Fibroblast of the aortic adventitia (primary cell): ENCODE measurements at regions not wholly inside any gene's neighbourhood (a gene's known extent, or its start where the extent isn't known, plus 50 kb on each side); places are given as distances from the start of the nearest gene placed in this dataset.

Experiments
- DNase-seq: peaks from one replicate; pipeline ENCODE4 v3.0.0-alpha.2; 2010; ENCODE audit warnings: low read depth
- H3K4me3 ChIP-seq: 2 replicates; pipeline ENCODE4 v1.5.1; 2011; ENCODE audit warnings: low read depth, mild to moderate bottlenecking, control low read depth, low read length, moderate library complexity
- TF ChIP-seq, protein P1 (sequence below): IDR thresholded peaks from 2 replicates; pipeline ENCODE4 v1.5.1; 2011; ENCODE audit warnings: mild to moderate bottlenecking, low read length, control low read depth, inconsistent platforms; ENCODE audit not compliant: insufficient read depth

GRCh38 chr2:215577356-215577755, 141.5 kb upstream of the FN1 start:
- no peak overlapping the region for H3K4me3 ChIP-seq
- TF ChIP-seq, protein P1, sequence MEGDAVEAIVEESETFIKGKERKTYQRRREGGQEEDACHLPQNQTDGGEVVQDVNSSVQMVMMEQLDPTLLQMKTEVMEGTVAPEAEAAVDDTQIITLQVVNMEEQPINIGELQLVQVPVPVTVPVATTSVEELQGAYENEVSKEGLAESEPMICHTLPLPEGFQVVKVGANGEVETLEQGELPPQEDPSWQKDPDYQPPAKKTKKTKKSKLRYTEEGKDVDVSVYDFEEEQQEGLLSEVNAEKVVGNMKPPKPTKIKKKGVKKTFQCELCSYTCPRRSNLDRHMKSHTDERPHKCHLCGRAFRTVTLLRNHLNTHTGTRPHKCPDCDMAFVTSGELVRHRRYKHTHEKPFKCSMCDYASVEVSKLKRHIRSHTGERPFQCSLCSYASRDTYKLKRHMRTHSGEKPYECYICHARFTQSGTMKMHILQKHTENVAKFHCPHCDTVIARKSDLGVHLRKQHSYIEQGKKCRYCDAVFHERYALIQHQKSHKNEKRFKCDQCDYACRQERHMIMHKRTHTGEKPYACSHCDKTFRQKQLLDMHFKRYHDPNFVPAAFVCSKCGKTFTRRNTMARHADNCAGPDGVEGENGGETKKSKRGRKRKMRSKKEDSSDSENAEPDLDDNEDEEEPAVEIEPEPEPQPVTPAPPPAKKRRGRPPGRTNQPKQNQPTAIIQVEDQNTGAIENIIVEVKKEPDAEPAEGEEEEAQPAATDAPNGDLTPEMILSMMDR = no peak
- DNase-seq = no peak

GRCh38 chr2:215576572-215576971, 140.7 kb upstream of the FN1 start:
- TF ChIP-seq, protein P1 = no peak
- DNase-seq = no peak
- H3K4me3 ChIP-seq = no peak overlapping the region

DNA sequence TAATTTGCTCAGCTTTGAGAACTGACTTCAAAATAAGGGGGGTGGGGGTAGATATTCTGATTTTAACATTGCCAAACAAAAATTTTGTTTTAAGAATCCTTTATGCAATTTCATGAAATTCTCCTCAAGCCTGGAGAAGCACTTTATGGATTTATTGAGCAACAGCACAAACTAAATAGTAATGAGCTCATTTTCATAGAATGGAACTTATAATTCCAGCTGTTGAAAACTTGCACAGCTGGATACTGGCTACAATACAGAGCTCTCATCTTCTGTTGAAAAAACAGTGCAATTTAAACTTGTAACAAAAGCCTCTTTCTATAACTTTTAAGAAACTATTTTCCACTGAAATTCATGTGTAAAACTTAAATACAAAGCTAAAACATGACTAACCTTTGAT, 137.6 kb upstream of the FN1 start:
- TF ChIP-seq, protein P1 = no peak
- peak; percentile 24 for DNase-seq
- no peak overlapping the region for H3K4me3 ChIP-seq

- no peak for DNase-seq
- H3K4me3 ChIP-seq = no peak overlapping the region
- TF ChIP-seq, protein P1 = no peak
Measured at GRCh38 chr2:215572341-215572848, 136.5 kb upstream of the FN1 start.

GRCh38 chr2:215571689-215572088, 135.8 kb upstream of the FN1 start:
- H3K4me3 ChIP-seq = no peak overlapping the region
- TF ChIP-seq, protein P1 = no peak
- no peak for DNase-seq

GRCh38 chr2:215567504-215567903, 131.6 kb upstream of the FN1 start:
- TF ChIP-seq, protein P1 = no peak
- no peak for DNase-seq
- H3K4me3 ChIP-seq = no peak overlapping the region

GRCh38 chr2:215565897-215566296, 130.0 kb upstream of the FN1 start:
- TF ChIP-seq, protein P1 = no peak
- H3K4me3 ChIP-seq = no peak overlapping the region
- DNase-seq = no peak
